HepG2 (cell line): ENCODE measurements at regions not wholly inside any gene's neighbourhood (a gene's known extent, or its start where the extent isn't known, plus 50 kb on each side); places are given as distances from the start of the nearest gene placed in this dataset.

ENCODE experiments used
- ATAC-seq: fragments of 200-7000 bp; cut with Tn5 transposase; 3 replicates; pipeline ENCODE4 v1.9.1; 2020; ENCODE audit warnings: mild to moderate bottlenecking, moderate library complexity
- BruUV-seq: library from RNA; stranded (reverse); fragments of 400-500 nt; replicated peaks from 2 replicates; lab custom pipeline; 2021; lab: Mats Ljungman, UMichigan
- CTCF ChIA-PET: fragments of 300-600 bp; formaldehyde crosslinking; extraction: SDS; loops from one replicate; lab custom pipeline; 2021; ENCODE audit warnings: low total read pairs, inconsistent platforms, low intra/inter-chr PET ratio; lab: Yijun Ruan, JAX
- POLR2A ChIA-PET: fragments of 350-600 bp; sonication (Branson Sonifier 250); formaldehyde crosslinking; loops from one replicate; lab custom pipeline; 2020; ENCODE audit warnings: antibody characterized with exemption, inconsistent platforms; lab: Yijun Ruan, JAX
- DNase-seq: peaks from one replicate; pipeline ENCODE4 v3.0.0-alpha.2; 2015; ENCODE audit warnings: low spot score
- FAIRE-seq: peaks from 3 replicates; lab custom pipeline; 2011; peaks lifted over from hg19 to GRCh38; lab: Jason Lieb, UNC
- H2AFZ ChIP-seq: one replicate; pipeline ENCODE4 v1.6.1; 2011; ENCODE audit warnings: low read length, inconsistent platforms
- H3K27ac ChIP-seq: fragments of 300-600 bp; 3 replicates; pipeline ENCODE4 v1.8.0; 2011; ENCODE audit warnings: mixed run types, mild to moderate bottlenecking, mixed read lengths, low read length, inconsistent platforms; ENCODE audit not compliant: insufficient read depth; ENCODE audit errors: extremely low read length
- H3K27me3 ChIP-seq, 2 experiments: fragments of 200-600 bp in 1 of 2; 2 replicates in 1 of 2; 3 replicates in 1 of 2; pipeline versions ENCODE4 v1.6.0 to v1.8.0; 2011; ENCODE audit warnings: low read length in 2 of 2, mild to moderate bottlenecking in 2 of 2, moderate library complexity in 2 of 2, inconsistent platforms in 1 of 2; ENCODE audit not compliant: insufficient read depth in 2 of 2, control insufficient read depth in 1 of 2
- H3K36me3 ChIP-seq, 2 experiments: fragments of 200-600 bp in 1 of 2; replicated peaks in 1 of 2; 2 replicates in 1 of 2; 3 replicates in 1 of 2; pipeline versions ENCODE4 v1.5.1 to v1.8.0; 2011; ENCODE audit warnings: low read length in 2 of 2, inconsistent platforms in 1 of 2; ENCODE audit not compliant: insufficient read depth in 2 of 2, control insufficient read depth in 1 of 2
- H3K4me1 ChIP-seq: 2 replicates; pipeline ENCODE4 v1.5.1; 2012; ENCODE audit warnings: low read length, inconsistent platforms; ENCODE audit not compliant: insufficient read depth
- H3K4me2 ChIP-seq: 2 replicates; pipeline ENCODE4 v1.6.0; 2011; ENCODE audit warnings: low read depth, low read length, inconsistent platforms
- H3K4me3 ChIP-seq, 3 experiments: fragments of 200-600 bp in 1 of 3; sonication (generic), shearing (Covaris generic) in 1 of 3; replicated peaks in 1 of 3; 2 replicates each; pipeline ENCODE4 v1.5.1; 2011 to 2016; ENCODE audit warnings: low read length in 3 of 3, inconsistent platforms in 2 of 3, low read depth in 2 of 3, mild to moderate bottlenecking in 2 of 3, control low read depth in 1 of 3, mixed read lengths in 1 of 3; ENCODE audit not compliant: insufficient read depth in 1 of 3
- H3K79me2 ChIP-seq: one replicate; pipeline ENCODE4 v1.6.1; 2011; ENCODE audit warnings: low read length, inconsistent platforms; ENCODE audit not compliant: insufficient read depth
- H3K9ac ChIP-seq: 2 replicates; pipeline ENCODE4 v1.6.0; 2011; ENCODE audit warnings: mild to moderate bottlenecking, low read depth, low read length, inconsistent platforms; ENCODE audit not compliant: insufficient read depth
- H3K9me3 ChIP-seq: 2 replicates; pipeline ENCODE4 v1.5.1; 2012; ENCODE audit warnings: mild to moderate bottlenecking, low read length
- H4K20me1 ChIP-seq: 2 replicates; pipeline ENCODE4 v1.6.0; 2011; ENCODE audit warnings: inconsistent platforms, mild to moderate bottlenecking, low read length, moderate library complexity; ENCODE audit not compliant: insufficient read depth
- HOXA5 ChIP-seq: sonication (generic); formaldehyde crosslinking; IDR thresholded peaks from 2 replicates; pipeline ENCODE4 v1.4.0; 2020; ENCODE audit warnings: missing genetic modification reagents
- IRF2 ChIP-seq: IDR thresholded peaks from 2 replicates; pipeline ENCODE4 v1.6.1; 2018; ENCODE audit warnings: missing genetic modification reagents, missing compliant biosample characterization
- NFKBIZ ChIP-seq: IDR thresholded peaks from 2 replicates; pipeline ENCODE4 v1.6.1; 2018; ENCODE audit warnings: missing genetic modification reagents, missing compliant biosample characterization
- SIN3B ChIP-seq: fragments of 150-350 bp; IDR thresholded peaks from 2 replicates; pipeline ENCODE4 v1.6.1; 2014; ENCODE audit warnings: low read length
- SMAD3 ChIP-seq: sonication (generic); formaldehyde crosslinking; IDR thresholded peaks from 2 replicates; pipeline ENCODE4 v1.4.0; 2020; ENCODE audit warnings: missing genetic modification reagents
- TOE1 ChIP-seq: sonication (generic); formaldehyde crosslinking; IDR thresholded peaks from 2 replicates; pipeline ENCODE4 v1.4.0; 2020; ENCODE audit warnings: mild to moderate bottlenecking, missing genetic modification reagents
- ZNF468 ChIP-seq: sonication (generic); formaldehyde crosslinking; IDR thresholded peaks from 2 replicates; pipeline ENCODE4 v1.8.0; 2022; ENCODE audit warnings: mild to moderate bottlenecking, moderate library complexity, missing genetic modification reagents
- ZNF550 ChIP-seq: sonication (generic); formaldehyde crosslinking; IDR thresholded peaks from 2 replicates; pipeline ENCODE4 v1.4.0; 2020; ENCODE audit warnings: mild to moderate bottlenecking, missing genetic modification reagents, borderline replicate concordance
- ZNF615 ChIP-seq: sonication (generic); formaldehyde crosslinking; IDR thresholded peaks from 2 replicates; pipeline ENCODE4 v1.5.0; 2020; ENCODE audit warnings: mild to moderate bottlenecking, missing genetic modification reagents, borderline replicate concordance
- ZNF720 ChIP-seq: sonication (generic); formaldehyde crosslinking; IDR thresholded peaks from 2 replicates; pipeline ENCODE4 v1.4.0; 2020; ENCODE audit warnings: missing genetic modification reagents
- WGBS: methylation state at CpG from one replicate; pipeline ENCODE4 v1.1.6; 2017; ENCODE audit warnings: low lambda C conversion rate; 5-methylcytosine and 5-hydroxymethylcytosine counted together
- in situ Hi-C: cut with HindIII; loops from 2 replicates; pipeline ENCODE4 v1.10.0; 2017; ENCODE audit warnings: low pct_unique_long_range_greater_than_20kb; ENCODE audit not compliant: extremely low pct_ligation_motif_present
- intact Hi-C: fragments of 100-400 bp; cut with micrococcal nuclease; formaldehyde crosslinking; loops from one replicate; pipeline ENCODE4 v1.10.0; 2022; ENCODE audit not compliant: unreplicated experiment
- TF ChIP-seq, protein P1 (sequence below): sonication (generic); formaldehyde crosslinking; IDR thresholded peaks from 2 replicates; pipeline ENCODE4 v1.5.0; 2020; ENCODE audit warnings: mild to moderate bottlenecking, missing genetic modification reagents, borderline replicate concordance
- TF ChIP-seq, protein P2 (sequence below): sonication (generic); formaldehyde crosslinking; IDR thresholded peaks from 2 replicates; pipeline ENCODE4 v1.4.0; 2020; ENCODE audit warnings: missing genetic modification reagents, borderline replicate concordance
- TF ChIP-seq, protein P3 (sequence below): IDR thresholded peaks from 2 replicates; pipeline ENCODE4 v1.6.1; 2018; ENCODE audit warnings: missing genetic modification reagents, mild to moderate bottlenecking, missing compliant biosample characterization

DNA sequence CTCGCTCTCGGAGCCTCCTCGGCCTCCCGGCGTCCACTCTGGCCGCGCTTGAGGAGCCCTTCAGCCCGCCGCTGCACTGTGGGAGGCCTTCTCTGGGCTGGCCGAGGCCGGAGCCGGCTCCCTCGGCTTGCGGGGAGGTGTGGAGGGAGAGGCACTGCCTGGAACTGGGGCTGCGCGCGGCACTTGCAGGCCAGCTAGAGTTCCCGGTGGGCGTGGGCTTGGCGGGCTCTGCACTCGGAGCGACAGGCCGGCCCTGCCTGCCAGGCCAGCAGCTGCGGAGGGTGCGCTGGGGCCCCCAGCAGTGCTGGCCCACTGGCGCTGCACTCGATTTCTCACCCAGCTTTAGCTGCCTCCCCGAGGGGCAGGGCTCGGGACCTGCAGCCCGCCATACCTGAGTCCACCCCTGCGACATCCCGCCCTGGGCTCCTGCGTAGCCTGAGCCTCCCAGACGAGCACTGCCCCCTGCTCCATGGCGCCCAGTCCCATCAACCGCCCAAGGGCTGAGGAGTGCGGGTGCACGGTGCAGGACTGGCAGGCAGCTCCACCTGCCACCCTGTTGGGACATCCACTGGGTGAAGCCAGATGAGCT, 765.0 kb downstream of the IGSF11 start:
- no peak for DNase-seq
- no peak overlapping the region for H3K4me3 ChIP-seq
- POLR2A ChIA-PET: no interaction called here
- H3K4me1 ChIP-seq: no peaks in the 10 kb centered on the region
- intact Hi-C loops (no loop called here), in situ Hi-C loops (no loop called here)
- H3K79me2 ChIP-seq: no peaks in the 10 kb centered on the region
- FAIRE-seq: no peak
- no TSS peak for BruUV-seq
- H3K36me3 ChIP-seq: no peaks in the 10 kb centered on the region
- H3K9me3 ChIP-seq: peaks cover 45% of the 10 kb centered on the region
- no peaks in the 10 kb centered on the region for H3K27me3 ChIP-seq
- CTCF ChIA-PET: no interaction called here
- H3K4me2 ChIP-seq: no peak overlapping the region
- H3K9ac ChIP-seq: no peak overlapping the region
- ATAC-seq: no peak
- no peaks in the 10 kb centered on the region for H4K20me1 ChIP-seq
- no peak overlapping the region for H2AFZ ChIP-seq
- 73% methylated on average over 23 of the region's 38 CpGs for WGBS
- H3K27ac ChIP-seq: no peak overlapping the region
- TF ChIP-seq SMAD3 (CRISPR knock-in tag) (no peak), HOXA5 (CRISPR knock-in tag) (no peak), ZNF615 (CRISPR knock-in tag) (no peak), NFKBIZ (no peak), ZNF550 (CRISPR knock-in tag) (no peak), TOE1 (no peak), IRF2 (CRISPR knock-in tag) (no peak), ZNF468 (CRISPR knock-in tag) (no peak), ZNF720 (CRISPR knock-in tag) (no peak), SIN3B (no peak)
- TF ChIP-seq, protein P1, sequence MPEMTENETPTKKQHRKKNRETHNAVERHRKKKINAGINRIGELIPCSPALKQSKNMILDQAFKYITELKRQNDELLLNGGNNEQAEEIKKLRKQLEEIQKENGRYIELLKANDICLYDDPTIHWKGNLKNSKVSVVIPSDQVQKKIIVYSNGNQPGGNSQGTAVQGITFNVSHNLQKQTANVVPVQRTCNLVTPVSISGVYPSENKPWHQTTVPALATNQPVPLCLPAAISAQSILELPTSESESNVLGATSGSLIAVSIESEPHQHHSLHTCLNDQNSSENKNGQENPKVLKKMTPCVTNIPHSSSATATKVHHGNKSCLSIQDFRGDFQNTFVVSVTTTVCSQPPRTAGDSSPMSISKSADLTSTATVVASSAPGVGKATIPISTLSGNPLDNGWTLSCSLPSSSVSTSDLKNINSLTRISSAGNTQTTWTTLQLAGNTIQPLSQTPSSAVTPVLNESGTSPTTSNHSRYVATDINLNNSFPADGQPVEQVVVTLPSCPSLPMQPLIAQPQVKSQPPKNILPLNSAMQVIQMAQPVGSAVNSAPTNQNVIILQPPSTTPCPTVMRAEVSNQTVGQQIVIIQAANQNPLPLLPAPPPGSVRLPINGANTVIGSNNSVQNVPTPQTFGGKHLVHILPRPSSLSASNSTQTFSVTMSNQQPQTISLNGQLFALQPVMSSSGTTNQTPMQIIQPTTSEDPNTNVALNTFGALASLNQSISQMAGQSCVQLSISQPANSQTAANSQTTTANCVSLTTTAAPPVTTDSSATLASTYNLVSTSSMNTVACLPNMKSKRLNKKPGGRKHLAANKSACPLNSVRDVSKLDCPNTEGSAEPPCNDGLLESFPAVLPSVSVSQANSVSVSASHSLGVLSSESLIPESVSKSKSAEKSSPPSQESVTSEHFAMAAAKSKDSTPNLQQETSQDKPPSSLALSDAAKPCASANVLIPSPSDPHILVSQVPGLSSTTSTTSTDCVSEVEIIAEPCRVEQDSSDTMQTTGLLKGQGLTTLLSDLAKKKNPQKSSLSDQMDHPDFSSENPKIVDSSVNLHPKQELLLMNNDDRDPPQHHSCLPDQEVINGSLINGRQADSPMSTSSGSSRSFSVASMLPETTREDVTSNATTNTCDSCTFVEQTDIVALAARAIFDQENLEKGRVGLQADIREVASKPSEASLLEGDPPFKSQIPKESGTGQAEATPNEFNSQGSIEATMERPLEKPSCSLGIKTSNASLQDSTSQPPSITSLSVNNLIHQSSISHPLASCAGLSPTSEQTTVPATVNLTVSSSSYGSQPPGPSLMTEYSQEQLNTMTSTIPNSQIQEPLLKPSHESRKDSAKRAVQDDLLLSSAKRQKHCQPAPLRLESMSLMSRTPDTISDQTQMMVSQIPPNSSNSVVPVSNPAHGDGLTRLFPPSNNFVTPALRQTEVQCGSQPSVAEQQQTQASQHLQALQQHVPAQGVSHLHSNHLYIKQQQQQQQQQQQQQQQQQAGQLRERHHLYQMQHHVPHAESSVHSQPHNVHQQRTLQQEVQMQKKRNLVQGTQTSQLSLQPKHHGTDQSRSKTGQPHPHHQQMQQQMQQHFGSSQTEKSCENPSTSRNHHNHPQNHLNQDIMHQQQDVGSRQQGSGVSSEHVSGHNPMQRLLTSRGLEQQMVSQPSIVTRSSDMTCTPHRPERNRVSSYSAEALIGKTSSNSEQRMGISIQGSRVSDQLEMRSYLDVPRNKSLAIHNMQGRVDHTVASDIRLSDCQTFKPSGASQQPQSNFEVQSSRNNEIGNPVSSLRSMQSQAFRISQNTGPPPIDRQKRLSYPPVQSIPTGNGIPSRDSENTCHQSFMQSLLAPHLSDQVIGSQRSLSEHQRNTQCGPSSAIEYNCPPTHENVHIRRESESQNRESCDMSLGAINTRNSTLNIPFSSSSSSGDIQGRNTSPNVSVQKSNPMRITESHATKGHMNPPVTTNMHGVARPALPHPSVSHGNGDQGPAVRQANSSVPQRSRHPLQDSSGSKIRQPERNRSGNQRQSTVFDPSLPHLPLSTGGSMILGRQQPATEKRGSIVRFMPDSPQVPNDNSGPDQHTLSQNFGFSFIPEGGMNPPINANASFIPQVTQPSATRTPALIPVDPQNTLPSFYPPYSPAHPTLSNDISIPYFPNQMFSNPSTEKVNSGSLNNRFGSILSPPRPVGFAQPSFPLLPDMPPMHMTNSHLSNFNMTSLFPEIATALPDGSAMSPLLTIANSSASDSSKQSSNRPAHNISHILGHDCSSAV (CRISPR knock-in tag): no peak
- TF ChIP-seq, protein P2, sequence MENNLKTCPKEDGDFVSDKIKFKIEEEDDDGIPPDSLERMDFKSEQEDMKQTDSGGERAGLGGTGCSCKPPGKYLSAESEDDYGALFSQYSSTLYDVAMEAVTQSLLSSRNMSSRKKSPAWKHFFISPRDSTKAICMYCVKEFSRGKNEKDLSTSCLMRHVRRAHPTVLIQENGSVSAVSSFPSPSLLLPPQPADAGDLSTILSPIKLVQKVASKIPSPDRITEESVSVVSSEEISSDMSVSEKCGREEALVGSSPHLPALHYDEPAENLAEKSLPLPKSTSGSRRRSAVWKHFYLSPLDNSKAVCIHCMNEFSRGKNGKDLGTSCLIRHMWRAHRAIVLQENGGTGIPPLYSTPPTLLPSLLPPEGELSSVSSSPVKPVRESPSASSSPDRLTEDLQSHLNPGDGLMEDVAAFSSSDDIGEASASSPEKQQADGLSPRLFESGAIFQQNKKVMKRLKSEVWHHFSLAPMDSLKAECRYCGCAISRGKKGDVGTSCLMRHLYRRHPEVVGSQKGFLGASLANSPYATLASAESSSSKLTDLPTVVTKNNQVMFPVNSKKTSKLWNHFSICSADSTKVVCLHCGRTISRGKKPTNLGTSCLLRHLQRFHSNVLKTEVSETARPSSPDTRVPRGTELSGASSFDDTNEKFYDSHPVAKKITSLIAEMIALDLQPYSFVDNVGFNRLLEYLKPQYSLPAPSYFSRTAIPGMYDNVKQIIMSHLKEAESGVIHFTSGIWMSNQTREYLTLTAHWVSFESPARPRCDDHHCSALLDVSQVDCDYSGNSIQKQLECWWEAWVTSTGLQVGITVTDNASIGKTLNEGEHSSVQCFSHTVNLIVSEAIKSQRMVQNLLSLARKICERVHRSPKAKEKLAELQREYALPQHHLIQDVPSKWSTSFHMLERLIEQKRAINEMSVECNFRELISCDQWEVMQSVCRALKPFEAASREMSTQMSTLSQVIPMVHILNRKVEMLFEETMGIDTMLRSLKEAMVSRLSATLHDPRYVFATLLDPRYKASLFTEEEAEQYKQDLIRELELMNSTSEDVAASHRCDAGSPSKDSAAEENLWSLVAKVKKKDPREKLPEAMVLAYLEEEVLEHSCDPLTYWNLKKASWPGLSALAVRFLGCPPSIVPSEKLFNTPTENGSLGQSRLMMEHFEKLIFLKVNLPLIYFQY: no peak
- TF ChIP-seq, protein P3, sequence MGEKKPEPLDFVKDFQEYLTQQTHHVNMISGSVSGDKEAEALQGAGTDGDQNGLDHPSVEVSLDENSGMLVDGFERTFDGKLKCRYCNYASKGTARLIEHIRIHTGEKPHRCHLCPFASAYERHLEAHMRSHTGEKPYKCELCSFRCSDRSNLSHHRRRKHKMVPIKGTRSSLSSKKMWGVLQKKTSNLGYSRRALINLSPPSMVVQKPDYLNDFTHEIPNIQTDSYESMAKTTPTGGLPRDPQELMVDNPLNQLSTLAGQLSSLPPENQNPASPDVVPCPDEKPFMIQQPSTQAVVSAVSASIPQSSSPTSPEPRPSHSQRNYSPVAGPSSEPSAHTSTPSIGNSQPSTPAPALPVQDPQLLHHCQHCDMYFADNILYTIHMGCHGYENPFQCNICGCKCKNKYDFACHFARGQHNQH: no peak
